DMS53 treated with DMSO at 0.1 percent for 48 hours (cell line): ENCODE measurements at regions not wholly inside any gene's neighbourhood (a gene's known extent, or its start where the extent isn't known, plus 50 kb on each side); places are given as distances from the start of the nearest gene placed in this dataset.
"Not testable (repeated sequence)": the region's sequence is repeated elsewhere in the genome, so short reads cannot be mapped to it uniquely, and the experiment has no call there.

ENCODE experiments used
- DNase-seq: peaks from one replicate; lab custom pipeline; 2025; ENCODE audit not compliant: unreplicated experiment; lab: John Stamatoyannopoulos, UW

DNA sequence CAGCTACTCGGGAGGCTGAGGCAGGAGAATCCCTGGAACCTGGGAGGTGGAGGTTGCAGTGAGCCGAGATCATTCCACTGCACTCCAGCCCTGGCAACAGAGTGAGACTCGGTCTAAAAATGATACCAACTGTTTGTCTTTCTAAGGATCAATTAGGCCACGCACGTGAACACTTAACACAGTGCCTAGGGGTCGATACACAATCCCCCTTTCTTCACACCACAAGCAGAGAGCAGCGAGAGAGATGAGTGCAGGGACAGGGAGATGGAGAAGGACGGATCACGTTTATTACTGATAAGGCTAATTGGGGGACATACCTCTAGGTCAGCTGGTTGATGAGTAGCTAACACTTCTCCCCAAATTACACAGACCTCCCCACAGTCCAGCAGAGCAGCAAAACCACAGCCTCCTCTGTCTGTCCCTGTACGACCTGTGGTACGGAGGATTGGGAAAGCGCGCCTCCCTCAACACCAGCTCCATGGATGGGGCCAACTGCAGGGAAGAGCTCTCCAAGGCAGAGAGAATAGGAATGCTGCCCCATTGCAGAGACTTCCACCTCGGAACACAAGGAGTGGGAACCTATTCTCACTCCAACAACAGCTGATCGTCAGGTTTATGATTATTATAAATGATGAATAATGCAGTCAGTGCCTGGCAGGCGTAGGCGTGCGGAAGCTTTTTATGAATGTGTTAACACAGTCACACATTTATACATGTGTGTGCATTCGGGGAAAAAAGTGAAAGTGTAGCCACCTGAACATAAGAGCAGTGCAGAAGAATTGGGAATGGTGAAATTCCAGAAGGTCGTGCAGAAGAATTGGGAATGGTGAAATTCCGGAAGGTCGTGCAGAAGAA, 155.1 kb downstream of the C16orf95 start:
- DNase-seq: no peak

GRCh38 chr16:87162799-87163198, 154.4 kb downstream of the C16orf95 start:
- DNase-seq: not testable (repeated sequence)

GRCh38 chr16:87163637-87164036, 153.6 kb downstream of the C16orf95 start:
- no peak for DNase-seq

- DNase-seq: no peak
Observed at GRCh38 chr16:87165151-87165550, 152.0 kb downstream of the C16orf95 start.

GRCh38 chr16:87165885-87166284, 151.3 kb downstream of the C16orf95 start:
- no peak for DNase-seq

DNA sequence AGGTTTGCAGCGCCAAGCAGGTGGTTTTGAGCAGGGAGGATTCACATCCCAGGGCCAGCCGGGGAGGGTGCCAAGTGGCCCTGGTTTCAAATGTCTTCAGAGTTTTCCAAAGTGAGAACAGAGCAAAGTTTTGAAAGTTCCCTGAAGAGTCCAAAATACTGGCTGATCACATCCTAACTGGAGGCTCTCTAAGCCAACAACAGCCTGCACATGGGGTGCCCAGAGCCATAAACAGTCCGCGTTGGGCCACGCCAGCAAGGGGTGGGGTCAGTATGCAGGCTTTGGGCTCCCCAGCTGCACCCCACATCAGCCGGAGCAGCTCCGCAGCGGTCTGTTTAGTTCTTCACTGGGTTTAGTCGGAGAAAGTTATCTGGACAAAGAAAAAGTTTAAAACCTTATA, 150.9 kb downstream of the C16orf95 start:
- DNase-seq: no peak

- DNase-seq: no peak
Observed at GRCh38 chr16:87166934-87167333, 150.3 kb downstream of the C16orf95 start.

- DNase-seq: no peak
Observed at GRCh38 chr16:87169509-87169995, 147.6 kb downstream of the C16orf95 start.

- DNase-seq: no peak
Observed at GRCh38 chr16:87170310-87170709, 146.9 kb downstream of the C16orf95 start.

GRCh38 chr16:87171723-87172122, 145.5 kb downstream of the C16orf95 start:
- DNase-seq: no peak

GRCh38 chr16:87172632-87173031, 144.6 kb downstream of the C16orf95 start:
- no peak for DNase-seq

DNA sequence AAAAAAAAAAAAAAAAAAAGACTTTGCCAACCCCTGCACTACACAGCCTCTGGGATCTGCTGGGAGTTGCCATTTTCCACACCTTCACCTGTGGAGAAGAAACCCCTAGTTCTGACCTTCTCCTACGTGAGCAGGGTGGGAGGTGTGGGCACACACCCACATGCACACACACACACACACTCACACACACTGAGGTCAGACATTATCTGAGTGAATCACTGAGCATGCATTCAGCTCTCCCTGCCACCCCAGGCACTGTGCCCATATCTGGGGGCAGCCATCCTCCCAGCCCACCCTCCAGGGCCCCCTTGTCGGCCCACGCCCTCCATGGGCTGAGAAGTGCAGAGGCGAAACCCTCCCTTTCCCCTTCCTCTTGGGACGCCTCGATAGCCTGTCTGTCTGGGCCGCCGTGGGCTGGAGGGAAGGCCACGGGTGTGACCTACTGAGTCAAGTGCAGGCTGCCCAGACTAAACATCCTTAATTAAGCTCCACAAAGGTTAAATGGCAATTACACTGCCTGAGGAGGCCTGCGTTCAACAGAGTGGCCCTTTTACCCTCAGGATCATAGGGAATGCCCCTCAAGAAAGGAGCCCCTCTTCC, 143.8 kb downstream of the C16orf95 start:
- DNase-seq: no peak

GRCh38 chr16:87174061-87174460, 143.1 kb downstream of the C16orf95 start:
- no peak for DNase-seq

DNA sequence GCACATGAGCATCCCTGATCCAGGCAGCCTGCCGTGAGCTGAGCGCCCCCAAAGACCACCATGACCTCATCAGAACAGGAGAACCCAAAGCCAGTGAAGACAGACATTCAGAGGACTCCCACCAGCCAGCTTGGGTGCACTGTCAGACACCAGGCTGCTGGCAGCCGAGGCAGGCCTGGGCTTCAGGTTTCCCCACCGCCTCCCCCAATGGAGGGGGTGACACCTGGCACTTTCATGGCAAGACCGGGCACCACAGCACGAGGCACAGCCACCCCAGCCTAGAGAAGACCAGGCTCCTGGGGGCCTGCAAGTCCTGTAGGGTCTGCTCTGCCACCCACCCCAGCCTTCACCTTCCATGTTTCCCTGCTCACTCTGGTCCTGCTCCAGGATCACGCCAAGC, 140.5 kb downstream of the C16orf95 start:
- no peak for DNase-seq

DNA sequence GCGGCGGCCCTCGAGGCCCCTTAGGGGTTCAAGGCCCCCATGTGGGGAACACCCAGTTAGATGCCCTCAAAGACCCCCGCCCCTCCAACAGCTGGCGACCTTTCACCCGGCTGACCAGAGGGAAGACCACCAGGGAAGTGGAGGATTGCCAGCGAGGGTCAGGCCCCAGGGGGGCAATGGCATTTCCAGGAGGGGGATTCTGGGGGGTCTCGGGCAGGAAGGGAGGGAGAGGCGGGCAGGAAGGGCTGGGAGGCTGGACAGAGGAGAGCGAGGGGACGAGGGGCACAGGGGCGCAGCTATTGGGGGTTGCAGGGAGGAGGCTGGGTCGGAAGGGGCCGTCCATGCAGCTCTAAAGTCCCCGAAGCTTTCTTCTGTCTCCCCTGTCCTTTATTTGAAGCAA, 139.5 kb downstream of the C16orf95 start:
- DNase-seq: no peak

GRCh38 chr16:87178177-87178863, 138.9 kb downstream of the C16orf95 start:
- no peak for DNase-seq

DNA sequence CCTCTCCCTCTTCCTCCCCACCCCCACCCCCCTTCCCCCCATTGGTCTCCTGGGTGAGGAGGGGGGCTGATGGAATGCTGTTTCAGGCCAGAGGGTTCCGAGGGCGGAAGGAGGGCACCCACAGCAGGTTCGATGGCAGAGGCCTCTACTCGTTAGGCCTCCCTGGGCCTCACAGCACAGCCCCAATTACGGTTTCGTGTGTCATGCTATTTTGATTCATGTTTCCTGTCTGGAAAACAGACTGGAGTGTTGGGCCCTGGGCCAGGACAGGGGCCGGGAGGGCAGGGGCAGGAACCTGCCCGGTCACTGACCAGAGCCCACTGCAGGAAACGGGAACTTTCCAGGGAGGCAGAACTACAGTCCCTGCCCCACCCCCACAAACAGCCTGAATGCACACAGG, 138.2 kb downstream of the C16orf95 start:
- DNase-seq: no peak

DNA sequence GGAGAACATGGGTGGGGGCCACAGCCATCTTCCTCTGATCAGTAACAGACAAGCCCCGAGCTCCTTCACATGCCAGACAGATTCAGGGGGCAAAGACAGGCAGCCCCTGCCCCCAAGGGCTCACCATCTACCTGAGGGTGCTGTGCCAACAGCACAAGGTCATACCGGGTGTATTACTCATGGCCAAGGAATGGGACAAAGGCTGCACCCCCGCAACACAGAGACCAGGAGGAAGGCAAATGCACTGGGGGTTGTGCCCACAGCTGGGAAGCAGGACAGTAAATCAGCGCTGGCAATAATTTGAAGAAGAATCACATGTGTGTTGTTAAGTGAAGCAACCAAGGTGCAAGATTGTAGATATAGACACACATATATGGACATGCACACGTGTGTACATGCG, 137.1 kb downstream of the C16orf95 start:
- no peak for DNase-seq

GRCh38 chr16:87182759-87183158, 134.4 kb downstream of the C16orf95 start:
- no peak for DNase-seq

- no peak for DNase-seq
Observed at GRCh38 chr16:87183647-87184046, 133.5 kb downstream of the C16orf95 start.

DNA sequence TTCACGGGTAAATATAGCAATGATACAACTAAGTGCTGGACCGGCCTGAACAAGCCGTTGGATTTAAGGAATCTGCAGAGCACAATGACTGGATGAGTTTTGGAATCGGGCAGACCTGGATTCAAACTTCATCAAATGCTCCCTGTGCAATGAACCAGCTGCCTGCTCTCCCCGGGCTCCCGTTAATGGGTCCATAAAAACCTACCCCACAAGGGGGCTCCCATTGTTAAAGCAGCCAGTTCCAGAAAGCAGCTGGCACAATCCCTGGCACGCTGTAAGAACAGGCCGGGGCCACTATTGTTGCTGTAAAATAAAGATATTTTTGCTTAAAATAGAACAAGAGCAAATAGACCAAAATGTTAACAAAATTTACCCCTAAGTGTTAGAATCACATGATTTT, 131.9 kb downstream of the C16orf95 start:
- DNase-seq: no peak

- DNase-seq: no peak
Observed at GRCh38 chr16:87185983-87186382, 131.2 kb downstream of the C16orf95 start.
